Glomerular endothelial cell (primary cell): ENCODE measurements at regions not wholly inside any gene's neighbourhood (a gene's known extent, or its start where the extent isn't known, plus 50 kb on each side); places are given as distances from the start of the nearest gene placed in this dataset.
"Not testable (repeated sequence)": the region's sequence is repeated elsewhere in the genome, so short reads cannot be mapped to it uniquely, and the experiment has no call there.

Source experiments
- DNase-seq: peaks from one replicate; pipeline ENCODE4 v3.0.0-alpha.2; 2011; ENCODE audit warnings: low read depth, low spot score; ENCODE audit errors: extremely low read depth

GRCh38 chr12:67892259-67893021, 96.8 kb upstream of the IFNG-AS1 start:
- DNase-seq: no peak

GRCh38 chr12:67893022-67893580, 96.1 kb upstream of the IFNG-AS1 start:
- no peak for DNase-seq

- DNase-seq: not testable (repeated sequence)
Measured at GRCh38 chr12:67900418-67900817, 88.8 kb upstream of the IFNG-AS1 start.

- DNase-seq: no peak
Measured at GRCh38 chr12:67909091-67909531, 80.1 kb upstream of the IFNG-AS1 start.

GRCh38 chr12:67909681-67910080, 79.6 kb upstream of the IFNG-AS1 start:
- DNase-seq: no peak

GRCh38 chr12:67910360-67911274, 78.6 kb upstream of the IFNG-AS1 start:
- DNase-seq: no peak

GRCh38 chr12:67911275-67911600, 78.0 kb upstream of the IFNG-AS1 start:
- no peak for DNase-seq

GRCh38 chr12:67911789-67912188, 77.5 kb upstream of the IFNG-AS1 start:
- DNase-seq: no peak

GRCh38 chr12:67915335-67915851, 73.9 kb upstream of the IFNG-AS1 start:
- no peak for DNase-seq

GRCh38 chr12:67916266-67916970, 72.8 kb upstream of the IFNG-AS1 start:
- DNase-seq: no peak

- DNase-seq: no peak
Measured at GRCh38 chr12:67917811-67918210, 71.4 kb upstream of the IFNG-AS1 start.

- no peak for DNase-seq
Measured at GRCh38 chr12:67918441-67918840, 70.8 kb upstream of the IFNG-AS1 start.

- DNase-seq: no peak
Measured at GRCh38 chr12:67919406-67919805, 69.8 kb upstream of the IFNG-AS1 start.

- no peak for DNase-seq
Measured at GRCh38 chr12:67920413-67920812, 68.8 kb upstream of the IFNG-AS1 start.

- no peak for DNase-seq
Measured at GRCh38 chr12:67921286-67921685, 68.0 kb upstream of the IFNG-AS1 start.

GRCh38 chr12:67922245-67922644, 67.0 kb upstream of the IFNG-AS1 start:
- no peak for DNase-seq

GRCh38 chr12:67925077-67925476, 64.2 kb upstream of the IFNG-AS1 start:
- DNase-seq: no peak

GRCh38 chr12:67925552-67925951, 63.7 kb upstream of the IFNG-AS1 start:
- no peak for DNase-seq

- DNase-seq: no peak
Measured at GRCh38 chr12:67926063-67926462, 63.2 kb upstream of the IFNG-AS1 start.

- DNase-seq: no peak
Measured at GRCh38 chr12:67927324-67927723, 61.9 kb upstream of the IFNG-AS1 start.

- no peak for DNase-seq
Measured at GRCh38 chr12:67927815-67928214, 61.4 kb upstream of the IFNG-AS1 start.
